Fibroblast of mammary gland (primary cell): ENCODE measurements at regions not wholly inside any gene's neighbourhood (a gene's known extent, or its start where the extent isn't known, plus 50 kb on each side); places are given as distances from the start of the nearest gene placed in this dataset.

Experiments used
- DNase-seq: peaks from one replicate; pipeline ENCODE4 v3.0.0-alpha.2; 2010; ENCODE audit warnings: low read depth
- H3K4me3 ChIP-seq: 2 replicates; pipeline ENCODE4 v1.5.1; 2011; ENCODE audit warnings: low read depth, mild to moderate bottlenecking, low read length, moderate library complexity; ENCODE audit not compliant: control insufficient read depth
- TF ChIP-seq, protein P1 (sequence below): conservative IDR thresholded peaks from 2 replicates; pipeline ENCODE4 v1.5.1; 2011; ENCODE audit warnings: low read depth, low read length, inconsistent platforms; ENCODE audit not compliant: control insufficient read depth, insufficient read depth

DNA sequence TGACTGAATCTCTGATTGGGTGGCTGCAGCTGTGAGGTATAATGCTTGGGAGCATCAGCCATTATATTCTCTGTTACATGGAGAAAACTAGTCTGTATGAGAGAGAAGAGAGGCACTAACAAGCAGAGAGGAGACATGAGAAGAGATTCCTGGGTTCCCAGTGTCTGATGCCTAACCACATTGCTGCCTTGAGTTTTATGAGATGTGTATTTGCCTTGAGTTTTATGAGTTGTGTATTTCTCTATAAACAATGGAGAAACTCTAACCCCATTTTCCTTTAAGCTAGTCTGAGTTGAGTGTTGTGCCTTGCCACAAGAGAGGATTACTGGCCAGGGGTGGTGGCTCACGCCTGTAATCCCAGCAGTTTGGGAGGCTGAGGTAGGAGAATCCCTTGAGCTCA is 208.1 kb downstream of the BCOR start:
- no peak overlapping the region for H3K4me3 ChIP-seq
- no peak for DNase-seq
- TF ChIP-seq, protein P1, sequence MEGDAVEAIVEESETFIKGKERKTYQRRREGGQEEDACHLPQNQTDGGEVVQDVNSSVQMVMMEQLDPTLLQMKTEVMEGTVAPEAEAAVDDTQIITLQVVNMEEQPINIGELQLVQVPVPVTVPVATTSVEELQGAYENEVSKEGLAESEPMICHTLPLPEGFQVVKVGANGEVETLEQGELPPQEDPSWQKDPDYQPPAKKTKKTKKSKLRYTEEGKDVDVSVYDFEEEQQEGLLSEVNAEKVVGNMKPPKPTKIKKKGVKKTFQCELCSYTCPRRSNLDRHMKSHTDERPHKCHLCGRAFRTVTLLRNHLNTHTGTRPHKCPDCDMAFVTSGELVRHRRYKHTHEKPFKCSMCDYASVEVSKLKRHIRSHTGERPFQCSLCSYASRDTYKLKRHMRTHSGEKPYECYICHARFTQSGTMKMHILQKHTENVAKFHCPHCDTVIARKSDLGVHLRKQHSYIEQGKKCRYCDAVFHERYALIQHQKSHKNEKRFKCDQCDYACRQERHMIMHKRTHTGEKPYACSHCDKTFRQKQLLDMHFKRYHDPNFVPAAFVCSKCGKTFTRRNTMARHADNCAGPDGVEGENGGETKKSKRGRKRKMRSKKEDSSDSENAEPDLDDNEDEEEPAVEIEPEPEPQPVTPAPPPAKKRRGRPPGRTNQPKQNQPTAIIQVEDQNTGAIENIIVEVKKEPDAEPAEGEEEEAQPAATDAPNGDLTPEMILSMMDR: no peak

DNA sequence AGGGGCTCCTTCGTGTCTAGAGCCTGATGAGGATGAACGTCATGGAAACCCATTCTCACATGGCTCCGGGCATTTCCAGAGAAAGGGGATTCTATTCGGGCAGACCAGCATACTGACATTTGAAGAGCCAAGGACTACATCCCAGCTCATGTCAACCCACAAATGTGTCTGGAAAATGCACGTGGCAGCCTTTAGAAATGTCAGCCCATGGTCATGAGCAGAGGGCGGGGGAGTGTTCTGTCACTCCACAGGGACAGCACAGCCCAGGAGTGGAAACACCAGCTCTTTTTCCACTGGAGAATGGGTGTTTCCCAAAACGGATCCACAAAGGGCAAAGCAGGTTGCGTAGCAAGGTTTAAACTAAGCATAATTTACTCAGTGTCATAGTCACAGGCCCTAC is 207.0 kb downstream of the BCOR start:
- TF ChIP-seq, protein P1: no peak
- DNase-seq: no peak

DNA sequence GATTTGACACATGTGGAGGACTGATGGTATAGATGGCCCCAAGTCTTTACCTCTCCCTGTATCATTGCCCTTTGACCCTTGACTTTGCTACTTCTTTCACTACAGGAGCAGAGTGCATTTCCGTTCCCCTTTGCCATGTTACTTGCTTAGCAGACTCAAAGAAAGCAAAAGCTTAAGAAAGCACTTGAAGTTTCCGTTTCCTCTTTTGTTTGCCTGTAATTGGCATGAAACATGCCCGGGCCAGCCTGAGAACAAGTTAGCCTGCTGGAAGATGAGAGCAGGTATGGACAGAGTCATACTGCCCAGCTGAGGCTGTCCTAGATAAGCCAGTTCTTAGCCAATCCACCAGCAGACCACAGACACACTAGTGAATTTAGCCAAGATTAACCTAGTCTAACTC is 206.0 kb downstream of the BCOR start:
- H3K4me3 ChIP-seq: no peak overlapping the region
- TF ChIP-seq, protein P1: no peak
- no peak for DNase-seq

More for the DNA sequence above, 207.0 kb downstream of the BCOR start:
- no peak overlapping the region for H3K4me3 ChIP-seq

DNA sequence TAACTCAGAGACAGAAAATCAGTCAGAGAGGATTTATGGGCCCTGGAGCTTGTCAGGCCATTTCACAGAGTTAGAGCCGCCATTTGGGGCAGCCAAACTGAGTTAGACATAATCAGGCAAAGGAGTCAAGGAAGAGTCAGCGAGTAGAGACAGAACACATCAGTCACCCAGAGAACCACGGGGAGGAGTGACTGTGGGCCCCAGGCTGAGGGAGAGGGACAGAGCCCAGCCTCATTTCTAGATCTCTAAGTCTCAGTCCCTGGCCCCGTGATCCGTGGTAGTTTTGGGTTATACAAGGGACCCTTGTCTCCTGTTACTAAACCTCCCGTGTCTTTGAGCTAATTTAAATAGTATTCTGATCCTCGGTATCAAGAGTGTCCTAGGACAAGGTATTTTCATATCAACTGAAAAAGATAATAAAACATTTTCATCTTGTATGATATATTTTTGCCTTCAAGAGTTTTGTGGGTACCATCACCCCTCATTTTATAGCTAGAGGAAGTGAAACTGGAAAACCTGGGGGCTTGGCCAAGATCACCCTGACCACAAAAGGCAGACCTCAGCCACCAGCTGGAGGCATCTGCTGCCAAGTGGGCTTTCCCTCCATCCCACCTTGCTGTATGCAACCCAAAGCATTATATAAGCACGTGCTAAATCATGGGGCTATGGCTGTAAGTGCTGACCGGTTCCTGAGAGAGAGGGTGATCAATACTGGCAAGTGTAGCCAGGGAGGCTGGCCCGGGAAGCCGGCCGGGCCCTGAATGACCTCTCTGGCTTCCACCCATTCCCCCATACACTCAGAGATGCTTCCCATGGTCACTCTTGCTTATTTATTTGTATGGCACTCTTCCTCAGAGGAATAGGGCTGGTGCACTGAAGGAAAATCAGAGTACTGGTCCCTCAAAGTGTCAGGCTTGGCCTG is 204.1 kb downstream of the BCOR start:
- DNase-seq: no peak
- TF ChIP-seq, protein P1: no peak
- H3K4me3 ChIP-seq: no peak overlapping the region

DNA sequence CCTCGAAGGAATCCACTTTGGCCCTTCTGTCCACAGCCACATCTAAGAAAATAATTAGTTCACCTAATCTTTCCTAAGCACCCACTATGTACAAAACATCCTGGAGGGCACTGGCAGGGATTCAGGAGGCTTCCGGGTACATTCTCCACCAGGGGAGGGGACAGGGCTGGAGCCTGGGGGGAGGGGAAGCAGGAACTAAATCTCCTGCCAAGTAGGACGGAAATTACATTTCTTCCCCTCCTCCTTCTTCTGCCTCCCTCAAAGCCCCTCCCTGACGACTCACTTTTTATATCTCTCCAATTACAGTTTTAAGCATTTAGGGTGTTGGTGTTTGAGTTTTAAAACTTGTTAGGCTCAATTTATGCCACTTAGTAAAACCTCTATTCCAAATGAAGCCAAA is 203.1 kb downstream of the BCOR start:
- no peak for DNase-seq
- TF ChIP-seq, protein P1: no peak
- H3K4me3 ChIP-seq: no peak overlapping the region

DNA sequence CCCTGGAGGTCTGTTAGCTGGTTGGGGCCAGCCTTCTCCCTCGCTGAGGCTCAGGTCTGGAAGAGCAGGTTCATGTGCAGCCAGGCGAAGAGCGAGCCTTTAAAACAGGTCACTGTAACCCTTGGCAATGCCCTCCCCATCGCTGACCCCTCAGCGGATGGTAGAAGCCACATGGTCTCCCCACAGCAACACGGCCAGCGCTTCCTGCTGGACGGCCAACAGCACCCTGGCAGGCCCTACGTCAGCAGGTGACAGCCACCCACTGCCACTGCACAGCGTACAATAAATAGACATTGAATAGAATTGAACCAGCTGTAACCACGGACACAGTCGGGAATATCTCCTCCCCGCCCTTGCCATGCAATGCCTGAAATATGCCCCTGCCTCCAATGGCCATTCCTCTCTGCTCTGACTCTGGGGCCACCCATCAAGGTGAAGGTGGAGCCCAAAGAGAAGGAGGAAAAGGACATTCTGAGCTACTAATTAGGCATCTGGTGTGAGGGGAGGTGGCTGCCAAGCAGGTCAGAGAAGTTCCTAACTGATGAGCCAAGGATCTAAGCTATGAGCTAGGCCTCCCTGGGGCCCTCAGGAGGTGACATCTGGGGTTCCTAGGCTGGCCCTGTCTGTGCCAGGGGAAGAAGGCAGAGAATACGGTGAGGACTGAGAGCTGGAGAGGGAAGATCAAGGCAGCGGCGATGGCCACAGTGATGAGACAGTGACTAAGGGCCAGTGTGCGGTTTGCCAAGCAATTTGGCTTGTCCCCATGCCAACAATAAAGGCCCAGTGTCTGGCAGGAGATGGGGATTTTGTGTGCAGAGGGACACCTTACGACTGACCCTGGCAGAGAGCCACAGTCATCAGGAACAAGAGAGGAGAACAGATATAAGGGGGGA is 202.3 kb downstream of the BCOR start:
- TF ChIP-seq, protein P1: no peak
- no peak for DNase-seq
- H3K4me3 ChIP-seq: no peak overlapping the region
